ENCODE measurements at regions not wholly inside any gene's neighbourhood (a gene's known extent, or its start where the extent isn't known, plus 50 kb on each side); places are given as distances from the start of the nearest gene placed in this dataset.
"Not testable (repeated sequence)": the region's sequence is repeated elsewhere in the genome, so short reads cannot be mapped to it uniquely, and the experiment has no call there.

GRCh38 chr2:33706410-33706809 is 107.3 kb upstream of the FAM98A start:
- no peak for ATAC-seq (ENCODE audit: low FRiP score)
- DNase-seq (ENCODE audit: low spot score), result no peak
- TF ChIP-seq, protein P1, sequence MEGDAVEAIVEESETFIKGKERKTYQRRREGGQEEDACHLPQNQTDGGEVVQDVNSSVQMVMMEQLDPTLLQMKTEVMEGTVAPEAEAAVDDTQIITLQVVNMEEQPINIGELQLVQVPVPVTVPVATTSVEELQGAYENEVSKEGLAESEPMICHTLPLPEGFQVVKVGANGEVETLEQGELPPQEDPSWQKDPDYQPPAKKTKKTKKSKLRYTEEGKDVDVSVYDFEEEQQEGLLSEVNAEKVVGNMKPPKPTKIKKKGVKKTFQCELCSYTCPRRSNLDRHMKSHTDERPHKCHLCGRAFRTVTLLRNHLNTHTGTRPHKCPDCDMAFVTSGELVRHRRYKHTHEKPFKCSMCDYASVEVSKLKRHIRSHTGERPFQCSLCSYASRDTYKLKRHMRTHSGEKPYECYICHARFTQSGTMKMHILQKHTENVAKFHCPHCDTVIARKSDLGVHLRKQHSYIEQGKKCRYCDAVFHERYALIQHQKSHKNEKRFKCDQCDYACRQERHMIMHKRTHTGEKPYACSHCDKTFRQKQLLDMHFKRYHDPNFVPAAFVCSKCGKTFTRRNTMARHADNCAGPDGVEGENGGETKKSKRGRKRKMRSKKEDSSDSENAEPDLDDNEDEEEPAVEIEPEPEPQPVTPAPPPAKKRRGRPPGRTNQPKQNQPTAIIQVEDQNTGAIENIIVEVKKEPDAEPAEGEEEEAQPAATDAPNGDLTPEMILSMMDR (IDR thresholded peaks at IDR 0.05), result no peak

DNA sequence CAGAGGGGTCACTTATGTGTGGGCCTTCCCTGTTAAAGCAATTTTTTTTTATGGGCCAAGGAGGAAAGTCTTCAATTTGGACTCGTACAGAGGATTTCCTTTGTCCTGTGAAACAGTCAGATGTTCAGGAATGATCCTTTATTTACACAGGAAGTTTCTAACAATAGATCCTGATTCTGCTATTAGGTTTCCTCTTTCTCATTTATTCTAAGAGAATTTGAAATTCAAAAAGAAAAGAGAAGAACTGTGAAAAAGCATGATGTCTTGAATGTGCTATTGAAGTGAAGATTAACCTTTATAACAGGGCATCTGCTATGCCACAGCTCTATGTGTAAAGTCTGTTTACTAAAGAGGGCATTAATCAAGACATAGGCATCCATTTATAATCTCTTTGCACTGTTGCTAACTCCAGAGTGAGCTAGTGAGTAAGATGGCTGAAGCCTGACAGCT is 105.3 kb upstream of the FAM98A start:
- no peak for ATAC-seq (ENCODE audit: low FRiP score)
- no peak for DNase-seq (ENCODE audit: low spot score)
- TF ChIP-seq, protein P1 (IDR thresholded peaks at IDR 0.05), result no peak

DNA sequence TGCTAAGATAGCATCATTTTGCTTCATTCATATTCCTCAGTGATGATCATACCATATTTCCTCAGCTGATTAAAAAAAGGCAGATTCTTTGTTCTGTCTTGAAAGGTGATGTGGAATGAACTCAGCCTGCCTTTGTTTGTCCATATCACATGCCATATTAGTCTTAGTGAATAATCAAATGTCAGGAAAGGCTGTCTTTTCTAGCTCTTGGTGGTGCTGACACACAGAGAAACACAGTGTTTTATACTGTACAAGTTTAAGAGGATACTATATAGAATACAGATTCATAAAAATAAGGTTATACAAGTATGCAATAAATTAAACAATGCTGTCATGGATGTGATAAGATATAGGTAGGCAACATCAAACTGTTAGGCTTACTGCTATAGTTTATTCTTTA is 97.1 kb upstream of the FAM98A start:
- ATAC-seq (ENCODE audit: low FRiP score) (no peak), DNase-seq (ENCODE audit: low spot score) (no peak)
- TF ChIP-seq, protein P1 (IDR thresholded peaks at IDR 0.05), result no peak

GRCh38 chr2:33694904-33695303 is 95.8 kb upstream of the FAM98A start:
- ATAC-seq (ENCODE audit: low FRiP score) (no peak), DNase-seq (ENCODE audit: low spot score) (no peak)
- TF ChIP-seq, protein P1 (IDR thresholded peaks at IDR 0.05), result no peak

DNA sequence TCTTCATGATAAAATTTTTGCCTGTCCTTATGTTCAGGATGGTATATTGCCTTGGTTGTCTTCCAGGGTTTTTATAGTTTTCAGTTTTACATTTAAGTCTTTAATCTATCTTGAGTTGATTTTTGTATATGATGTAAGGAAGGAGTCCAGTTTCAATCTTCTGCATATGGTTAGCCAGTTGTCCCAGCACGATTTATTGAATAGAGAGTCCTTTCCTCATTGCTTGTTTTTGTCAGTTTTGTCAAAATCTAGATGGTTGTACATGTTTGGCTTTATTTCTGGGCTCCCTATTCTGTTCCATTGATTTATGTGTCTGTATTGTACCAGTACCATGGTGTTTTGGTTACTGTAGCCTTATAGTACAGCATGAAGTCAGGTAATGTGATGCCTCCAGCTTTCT is 91.6 kb upstream of the FAM98A start:
- DNase-seq (ENCODE audit: low spot score); ATAC-seq (ENCODE audit: low FRiP score): not testable (repeated sequence)

DNA sequence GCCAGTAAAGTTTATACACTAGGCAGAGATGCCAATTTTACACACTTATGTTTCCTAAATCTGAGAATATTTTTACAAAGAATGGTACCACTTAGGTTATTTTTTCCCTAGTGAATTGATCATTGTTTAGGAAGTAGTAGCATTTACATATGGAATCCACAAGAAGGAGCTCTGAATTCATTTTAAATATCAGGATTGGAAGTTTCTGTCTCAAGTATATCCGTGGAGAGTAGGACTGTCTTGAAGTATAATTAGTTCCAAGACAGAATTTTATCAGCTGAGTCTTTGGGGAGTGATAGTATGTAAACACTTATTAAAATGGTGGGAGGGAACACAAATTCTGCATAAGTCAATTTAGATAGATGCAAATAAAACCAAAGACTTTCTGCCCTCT is 82.3 kb upstream of the FAM98A start:
- no peak for ATAC-seq (ENCODE audit: low FRiP score)
- TF ChIP-seq, protein P1 (IDR thresholded peaks at IDR 0.05), result no peak
- DNase-seq (ENCODE audit: low spot score), result no peak

- ATAC-seq (ENCODE audit: low FRiP score), result no peak
- TF ChIP-seq, protein P1 (IDR thresholded peaks at IDR 0.05), result no peak
- no peak for DNase-seq (ENCODE audit: low spot score)
Observed at GRCh38 chr2:33680644-33681363, 81.7 kb upstream of the FAM98A start.

Measured in omental fat pad (tissue), 3 donors.